ENCODE measurements at regions not wholly inside any gene's neighbourhood (a gene's known extent, or its start where the extent isn't known, plus 50 kb on each side); places are given as distances from the start of the nearest gene placed in this dataset.

DNA sequence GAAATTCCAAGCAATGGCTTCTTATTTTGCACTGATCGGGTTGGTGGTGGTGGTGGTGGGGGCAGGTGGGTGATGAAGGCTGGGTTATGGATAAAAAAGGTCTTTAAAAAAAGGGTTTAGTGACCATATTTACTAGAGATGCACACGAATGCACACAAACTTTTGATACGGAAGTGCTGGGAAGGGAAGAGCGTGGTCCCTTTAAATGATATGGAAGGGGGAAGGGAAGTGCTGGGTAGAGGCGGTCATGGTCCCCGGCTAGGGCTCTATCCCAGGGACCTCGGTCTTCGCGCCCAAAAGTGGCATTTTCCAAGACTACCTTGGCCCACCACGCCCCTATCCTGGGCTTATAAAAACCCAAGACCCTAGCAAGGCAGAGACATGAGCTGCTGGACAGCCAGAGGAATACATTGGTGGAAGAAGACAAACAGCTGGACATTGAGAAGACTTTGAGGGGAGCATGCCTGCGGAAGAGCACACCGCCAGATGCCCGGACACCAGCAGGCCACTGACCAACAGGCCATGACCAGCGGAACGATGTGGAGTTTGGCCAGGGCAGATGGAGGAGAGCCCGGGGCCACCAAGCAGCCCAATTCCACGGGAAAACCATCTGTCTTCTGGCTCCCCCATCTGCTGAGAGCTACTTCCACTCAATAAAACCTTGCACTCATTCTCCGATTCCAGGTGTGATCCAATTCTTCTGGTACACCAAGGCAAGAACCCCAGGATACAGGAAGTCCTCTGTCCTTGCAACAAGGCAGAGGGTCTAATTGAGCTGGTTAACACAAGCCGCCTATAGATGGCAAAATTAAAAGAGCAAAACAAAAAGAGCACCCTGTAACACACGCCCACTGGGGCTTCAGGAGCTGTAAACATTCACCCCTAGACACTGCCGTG lies 1720.2 kb downstream of the MRPL39 start:
- Histone ChIP-seq H2AFZ (ENCODE audit: low read length) (no peak overlapping the region), H3K4me2 (ENCODE audit: insufficient read depth, low read length) (no peak overlapping the region), H3K27me3 (ENCODE audit: insufficient read depth, low read length) (no peaks in the 10 kb centered on the region), H3K27ac (ENCODE audit: low read depth, low read length) (no peak overlapping the region), H3K4me3 (ENCODE audit: insufficient read depth, low read length) (no peak overlapping the region), H3K4me1 (ENCODE audit: insufficient read depth, low read length) (no peaks in the 10 kb centered on the region), H3K9me3 (ENCODE audit: low read depth, low read length) (peaks cover 2% of the 10 kb centered on the region), H4K20me1 (ENCODE audit: insufficient read depth, low read length) (no peaks in the 10 kb centered on the region), H3K36me3 (ENCODE audit: insufficient read depth, low read length) (no peaks in the 10 kb centered on the region), H3K79me2 (ENCODE audit: insufficient read depth, low read length) (no peaks in the 10 kb centered on the region)
- TF ChIP-seq, protein P1, sequence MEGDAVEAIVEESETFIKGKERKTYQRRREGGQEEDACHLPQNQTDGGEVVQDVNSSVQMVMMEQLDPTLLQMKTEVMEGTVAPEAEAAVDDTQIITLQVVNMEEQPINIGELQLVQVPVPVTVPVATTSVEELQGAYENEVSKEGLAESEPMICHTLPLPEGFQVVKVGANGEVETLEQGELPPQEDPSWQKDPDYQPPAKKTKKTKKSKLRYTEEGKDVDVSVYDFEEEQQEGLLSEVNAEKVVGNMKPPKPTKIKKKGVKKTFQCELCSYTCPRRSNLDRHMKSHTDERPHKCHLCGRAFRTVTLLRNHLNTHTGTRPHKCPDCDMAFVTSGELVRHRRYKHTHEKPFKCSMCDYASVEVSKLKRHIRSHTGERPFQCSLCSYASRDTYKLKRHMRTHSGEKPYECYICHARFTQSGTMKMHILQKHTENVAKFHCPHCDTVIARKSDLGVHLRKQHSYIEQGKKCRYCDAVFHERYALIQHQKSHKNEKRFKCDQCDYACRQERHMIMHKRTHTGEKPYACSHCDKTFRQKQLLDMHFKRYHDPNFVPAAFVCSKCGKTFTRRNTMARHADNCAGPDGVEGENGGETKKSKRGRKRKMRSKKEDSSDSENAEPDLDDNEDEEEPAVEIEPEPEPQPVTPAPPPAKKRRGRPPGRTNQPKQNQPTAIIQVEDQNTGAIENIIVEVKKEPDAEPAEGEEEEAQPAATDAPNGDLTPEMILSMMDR (IDR thresholded peaks at IDR 0.05; ENCODE audit: extremely low read depth, low read depth, low read length) = no peak
- DNase-seq (ENCODE audit: insufficient read length, low spot score, missing footprints) = no peak

DNA sequence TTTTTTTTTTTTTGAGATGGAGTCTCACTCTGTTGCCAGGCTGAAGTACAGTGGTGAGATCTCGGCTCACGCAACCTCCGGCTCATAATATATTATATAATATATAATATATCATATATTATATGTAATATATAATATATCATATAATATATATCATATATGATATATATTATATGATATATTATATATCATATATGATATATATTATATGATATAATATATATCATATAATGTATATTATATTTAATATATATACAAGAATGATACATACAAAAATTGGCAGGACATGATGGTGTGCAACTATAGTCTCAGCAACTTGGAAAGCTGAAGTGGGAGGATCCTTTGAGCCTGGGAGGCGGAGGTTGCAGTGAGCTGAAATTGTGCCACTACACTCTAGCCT lies 1725.5 kb downstream of the MRPL39 start:
- H4K20me1 ChIP-seq (ENCODE audit: insufficient read depth, low read length) = no peaks in the 10 kb centered on the region
- no peaks in the 10 kb centered on the region for H3K27me3 ChIP-seq (ENCODE audit: insufficient read depth, low read length)
- no peak overlapping the region for H2AFZ ChIP-seq (ENCODE audit: low read length)
- H3K36me3 ChIP-seq (ENCODE audit: insufficient read depth, low read length) = no peaks in the 10 kb centered on the region
- no peak overlapping the region for H3K27ac ChIP-seq (ENCODE audit: low read depth, low read length)
- H3K4me2 ChIP-seq (ENCODE audit: insufficient read depth, low read length) = no peak overlapping the region
- H3K9me3 ChIP-seq (ENCODE audit: low read depth, low read length) = peaks cover 2% of the 10 kb centered on the region
- H3K4me3 ChIP-seq (ENCODE audit: insufficient read depth, low read length) = no peak overlapping the region
- DNase-seq (ENCODE audit: insufficient read length, low spot score, missing footprints) = no peak
- no peaks in the 10 kb centered on the region for H3K4me1 ChIP-seq (ENCODE audit: insufficient read depth, low read length)
- H3K79me2 ChIP-seq (ENCODE audit: insufficient read depth, low read length) = no peaks in the 10 kb centered on the region
- TF ChIP-seq, protein P1 (IDR thresholded peaks at IDR 0.05; ENCODE audit: extremely low read depth, low read depth, low read length) = no peak

DNA sequence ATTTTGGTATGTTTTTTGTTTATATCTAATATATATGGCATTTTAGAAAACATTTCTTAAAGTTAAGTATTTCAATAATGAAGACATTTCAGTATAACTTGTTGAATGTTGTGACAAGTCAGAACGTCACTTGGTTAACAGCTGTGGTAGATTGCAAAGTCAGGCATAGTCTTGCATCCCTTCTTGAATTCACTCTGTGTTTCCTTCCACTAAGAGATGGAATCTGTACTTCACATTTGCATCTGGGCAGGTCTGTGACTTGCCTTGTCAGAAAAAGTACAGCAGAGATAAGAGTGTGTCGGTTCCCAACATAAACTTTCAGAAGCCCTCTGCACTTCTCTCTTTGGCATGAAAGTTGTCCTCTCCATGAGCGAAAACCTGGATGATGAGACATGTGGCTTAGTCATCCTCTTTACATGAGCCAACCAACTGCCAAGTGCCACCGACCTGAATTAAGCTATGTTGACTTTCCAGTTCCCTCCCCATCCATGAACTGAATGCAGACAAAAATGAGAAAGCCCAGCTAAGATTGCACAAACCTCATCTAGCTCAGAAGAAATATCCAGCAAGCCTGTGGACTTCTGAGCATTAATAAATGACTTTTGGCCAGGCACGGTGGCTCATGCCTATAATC lies 1730.2 kb downstream of the MRPL39 start:
- TF ChIP-seq, protein P1 (IDR thresholded peaks at IDR 0.05; ENCODE audit: extremely low read depth, low read depth, low read length) = no peak
- Histone ChIP-seq H3K9me3 (ENCODE audit: low read depth, low read length) (peaks cover 6% of the 10 kb centered on the region), H3K27me3 (ENCODE audit: insufficient read depth, low read length) (no peaks in the 10 kb centered on the region), H3K79me2 (ENCODE audit: insufficient read depth, low read length) (no peaks in the 10 kb centered on the region), H4K20me1 (ENCODE audit: insufficient read depth, low read length) (no peaks in the 10 kb centered on the region), H3K4me2 (ENCODE audit: insufficient read depth, low read length) (no peak overlapping the region), H3K36me3 (ENCODE audit: insufficient read depth, low read length) (no peaks in the 10 kb centered on the region), H3K27ac (ENCODE audit: low read depth, low read length) (no peak overlapping the region), H3K4me1 (ENCODE audit: insufficient read depth, low read length) (no peaks in the 10 kb centered on the region), H2AFZ (ENCODE audit: low read length) (no peak overlapping the region), H3K4me3 (ENCODE audit: insufficient read depth, low read length) (no peak overlapping the region)
- no peak for DNase-seq (ENCODE audit: insufficient read length, low spot score, missing footprints)

DNA sequence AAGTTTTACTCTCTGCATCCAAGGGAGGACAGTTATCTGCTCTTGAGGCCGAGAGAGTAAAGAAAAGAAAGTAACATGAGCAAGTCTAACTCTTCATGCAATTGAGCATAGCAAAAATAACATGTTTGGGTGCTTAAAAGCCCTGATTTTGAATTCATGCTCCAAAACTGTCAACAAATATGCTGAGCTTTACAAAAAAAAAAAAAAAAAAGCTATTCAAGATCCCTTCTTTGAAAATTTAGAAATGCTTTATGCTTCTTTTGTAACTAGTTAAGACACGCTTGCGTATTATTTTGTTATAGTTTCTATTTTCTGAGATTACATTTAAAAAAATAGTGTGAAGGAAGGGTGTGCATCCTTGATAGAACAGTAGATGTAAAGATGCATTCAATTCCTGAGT lies 1733.0 kb downstream of the MRPL39 start:
- Histone ChIP-seq H4K20me1 (ENCODE audit: insufficient read depth, low read length) (no peaks in the 10 kb centered on the region), H2AFZ (ENCODE audit: low read length) (no peak overlapping the region), H3K4me1 (ENCODE audit: insufficient read depth, low read length) (no peaks in the 10 kb centered on the region), H3K79me2 (ENCODE audit: insufficient read depth, low read length) (no peaks in the 10 kb centered on the region), H3K36me3 (ENCODE audit: insufficient read depth, low read length) (no peaks in the 10 kb centered on the region), H3K4me3 (ENCODE audit: insufficient read depth, low read length) (no peak overlapping the region), H3K27ac (ENCODE audit: low read depth, low read length) (no peak overlapping the region), H3K27me3 (ENCODE audit: insufficient read depth, low read length) (no peaks in the 10 kb centered on the region), H3K4me2 (ENCODE audit: insufficient read depth, low read length) (no peak overlapping the region), H3K9me3 (ENCODE audit: low read depth, low read length) (peaks cover 4% of the 10 kb centered on the region)
- TF ChIP-seq, protein P1 (IDR thresholded peaks at IDR 0.05; ENCODE audit: extremely low read depth, low read depth, low read length) = no peak
- DNase-seq (ENCODE audit: insufficient read length, low spot score, missing footprints) = no peak
